HPDE6-E6E7 (cell line): ENCODE measurements at regions not wholly inside any gene's neighbourhood (a gene's known extent, or its start where the extent isn't known, plus 50 kb on each side); places are given as distances from the start of the nearest gene placed in this dataset.

Source experiments
- DNase-seq: peaks from one replicate; pipeline ENCODE4 v3.0.0; 2011; ENCODE audit warnings: missing footprints; ENCODE audit errors: extremely low spot score

DNA sequence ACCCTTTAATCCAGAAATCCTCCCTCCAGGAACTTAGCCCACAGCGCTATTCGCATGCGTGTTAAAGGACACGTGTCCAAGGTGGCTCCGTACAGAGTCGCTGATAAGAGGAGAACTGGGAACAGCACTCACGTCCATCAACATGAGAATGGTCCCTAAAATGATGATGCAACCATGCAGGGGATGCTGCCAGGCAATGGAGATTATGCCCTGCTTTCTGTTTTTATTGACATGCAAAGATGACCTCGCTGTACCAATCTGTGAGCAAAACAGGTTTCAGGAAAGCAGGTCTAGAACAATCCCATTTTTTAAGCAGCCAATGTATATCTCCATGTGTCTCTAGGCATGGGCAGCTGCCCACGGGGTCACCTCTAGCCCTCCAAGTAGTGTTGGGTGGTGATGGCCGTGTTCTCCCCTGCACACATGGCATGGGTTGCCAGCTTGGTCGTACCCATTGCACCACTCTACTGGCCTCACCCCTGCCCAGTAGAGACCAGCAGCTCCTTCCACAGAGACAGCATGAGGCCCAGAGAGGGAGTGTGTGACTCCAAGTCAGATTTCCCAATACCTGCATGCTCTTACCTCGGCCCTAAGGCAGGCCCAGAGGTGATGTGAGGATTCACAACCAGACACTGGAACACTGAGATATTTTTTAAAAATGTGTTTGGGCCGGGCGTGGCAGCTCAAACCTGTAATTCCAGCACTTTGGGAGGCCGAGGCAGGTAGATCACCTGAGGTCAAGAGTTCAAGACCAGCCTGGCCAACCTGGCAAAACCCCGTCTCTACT, 68.3 kb upstream of the LINC01488 start:
- DNase-seq: no peak

DNA sequence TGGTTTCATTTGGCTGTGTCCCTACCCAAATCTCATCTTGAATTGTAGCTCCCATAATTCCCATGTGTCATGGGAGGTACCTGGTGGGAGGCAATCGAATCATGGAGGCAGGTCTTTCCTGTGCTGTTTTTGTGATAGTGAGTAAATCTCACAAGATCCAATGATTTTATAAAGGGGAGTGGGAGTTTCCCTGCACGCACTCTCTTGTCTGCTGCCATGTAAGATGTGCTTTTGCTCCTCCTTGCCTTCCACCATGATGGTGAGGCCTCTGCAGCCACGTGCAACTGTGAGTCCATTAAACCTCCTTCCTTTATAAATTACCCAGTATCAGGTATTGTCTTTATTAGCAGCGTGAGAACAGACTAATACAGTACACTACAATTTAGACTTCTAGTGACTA, 67.5 kb upstream of the LINC01488 start:
- DNase-seq: no peak

GRCh38 chr11:69414773-69415187, 66.7 kb upstream of the LINC01488 start:
- DNase-seq: no peak

GRCh38 chr11:69415411-69416142, 65.9 kb upstream of the LINC01488 start:
- DNase-seq: no peak

DNA sequence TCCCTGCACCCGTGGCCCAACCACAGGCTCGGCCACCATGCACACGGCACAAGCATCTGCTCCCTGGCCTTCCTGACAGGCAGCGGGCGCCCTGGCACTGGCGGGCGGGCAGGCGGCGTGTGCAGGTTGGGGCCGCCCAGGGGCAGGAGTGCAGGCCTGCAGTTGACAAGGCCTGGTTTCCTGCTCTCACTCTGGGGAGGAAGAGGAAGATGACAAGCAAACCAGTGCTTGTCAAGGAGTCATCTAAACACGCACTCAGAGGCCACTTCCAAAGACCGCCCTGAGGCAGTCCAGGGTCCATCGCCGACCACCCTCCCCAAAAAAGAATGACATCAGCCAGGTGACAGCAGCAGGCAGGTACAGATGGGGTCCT, 65.3 kb upstream of the LINC01488 start:
- no peak for DNase-seq

DNA sequence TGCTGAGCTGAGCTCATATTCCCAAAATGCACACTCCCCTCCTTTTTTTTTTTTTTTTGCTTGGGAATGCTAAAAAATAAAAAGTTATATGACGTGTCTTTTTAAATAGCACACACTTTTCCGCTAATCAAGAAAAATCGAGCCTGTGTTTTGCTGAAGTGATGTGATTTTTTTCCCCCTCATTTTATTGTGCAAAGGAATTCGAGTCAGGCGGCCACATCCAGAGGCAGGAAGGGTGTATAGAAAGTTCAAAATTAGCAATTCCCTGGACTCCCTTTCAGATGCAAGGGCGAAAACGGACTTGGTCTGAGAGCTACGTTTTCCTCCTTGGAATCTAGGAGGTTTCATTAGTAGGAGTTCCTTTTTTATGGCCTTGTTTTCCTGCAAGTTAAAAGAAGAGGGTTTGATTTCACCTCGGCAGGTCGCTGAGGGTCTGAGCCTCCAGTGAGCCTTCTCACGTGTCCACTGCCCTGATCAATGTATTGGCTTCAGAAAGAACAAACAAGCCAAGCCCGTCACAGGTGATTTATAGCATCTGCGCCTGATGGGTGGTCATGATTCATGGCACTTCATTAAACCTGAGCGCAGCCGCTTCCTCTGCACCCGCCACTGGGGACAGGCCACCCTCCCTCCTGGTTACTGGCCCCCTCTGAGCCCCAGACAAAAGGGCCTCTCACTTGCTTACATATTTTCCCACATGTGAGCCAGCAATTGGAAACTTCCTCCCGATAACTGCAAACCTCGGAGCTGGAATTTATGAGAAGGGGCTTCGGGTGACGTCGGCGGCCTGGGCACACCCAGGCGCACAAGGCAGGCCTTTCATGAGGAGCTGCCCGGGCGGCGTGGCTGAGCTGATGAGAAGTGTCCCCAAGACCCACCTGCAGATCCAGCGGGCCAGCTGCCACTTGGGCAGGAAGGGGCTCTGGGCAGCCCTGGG, 64.4 kb upstream of the LINC01488 start:
- no peak for DNase-seq

DNA sequence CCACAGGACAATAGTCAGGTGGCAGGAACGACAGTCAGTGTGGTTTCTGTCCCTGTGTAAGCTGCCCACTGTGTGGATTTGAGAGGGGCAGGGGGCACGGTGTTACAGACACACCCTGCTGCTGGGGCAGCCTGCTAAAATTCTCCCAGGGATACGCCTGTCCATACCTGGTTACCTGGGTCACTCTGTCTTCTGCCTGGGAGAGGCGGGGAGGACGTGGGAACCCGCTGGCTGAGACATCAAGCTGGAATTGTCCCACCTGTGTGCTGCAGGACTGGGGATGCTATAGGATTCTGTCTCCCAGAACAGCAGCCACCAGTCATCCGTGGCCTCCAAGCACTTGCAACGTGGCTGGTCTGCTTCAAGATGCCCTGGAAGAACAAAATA, 63.8 kb upstream of the LINC01488 start:
- DNase-seq: no peak

DNA sequence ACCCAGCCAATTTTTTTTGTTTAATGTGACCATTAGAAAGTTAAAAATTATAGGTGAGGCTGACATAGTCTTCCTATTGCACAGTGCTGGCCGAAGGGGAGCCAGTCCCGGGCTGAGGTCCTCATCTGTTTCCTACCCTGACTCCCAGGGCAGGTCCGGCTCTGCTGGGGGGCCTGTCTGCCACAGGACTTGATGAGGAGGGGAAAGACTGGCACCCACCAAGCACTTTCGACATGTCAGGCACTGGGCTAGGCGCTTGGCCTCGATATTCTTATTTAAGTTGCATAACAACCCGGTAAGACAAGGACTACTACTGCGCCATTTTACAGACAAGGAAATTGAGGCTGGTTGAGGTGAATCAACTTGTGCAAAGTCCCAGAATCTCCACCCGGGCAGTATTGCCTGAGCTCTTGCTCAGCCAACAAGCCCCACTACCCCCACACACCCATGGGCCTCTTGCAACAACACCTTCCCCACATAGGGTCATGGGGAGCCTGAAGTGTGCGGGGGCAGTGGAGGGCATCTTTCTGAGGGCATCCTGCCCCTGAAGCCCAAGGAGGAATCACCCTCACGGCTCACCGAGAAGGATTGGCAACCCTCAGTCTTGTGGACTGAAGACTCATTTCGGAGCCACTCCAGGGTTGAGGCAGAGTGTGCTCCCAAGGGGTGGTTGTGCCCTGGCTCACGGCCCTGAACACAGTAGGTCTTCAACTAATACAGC, 62.7 kb upstream of the LINC01488 start:
- no peak for DNase-seq

DNA sequence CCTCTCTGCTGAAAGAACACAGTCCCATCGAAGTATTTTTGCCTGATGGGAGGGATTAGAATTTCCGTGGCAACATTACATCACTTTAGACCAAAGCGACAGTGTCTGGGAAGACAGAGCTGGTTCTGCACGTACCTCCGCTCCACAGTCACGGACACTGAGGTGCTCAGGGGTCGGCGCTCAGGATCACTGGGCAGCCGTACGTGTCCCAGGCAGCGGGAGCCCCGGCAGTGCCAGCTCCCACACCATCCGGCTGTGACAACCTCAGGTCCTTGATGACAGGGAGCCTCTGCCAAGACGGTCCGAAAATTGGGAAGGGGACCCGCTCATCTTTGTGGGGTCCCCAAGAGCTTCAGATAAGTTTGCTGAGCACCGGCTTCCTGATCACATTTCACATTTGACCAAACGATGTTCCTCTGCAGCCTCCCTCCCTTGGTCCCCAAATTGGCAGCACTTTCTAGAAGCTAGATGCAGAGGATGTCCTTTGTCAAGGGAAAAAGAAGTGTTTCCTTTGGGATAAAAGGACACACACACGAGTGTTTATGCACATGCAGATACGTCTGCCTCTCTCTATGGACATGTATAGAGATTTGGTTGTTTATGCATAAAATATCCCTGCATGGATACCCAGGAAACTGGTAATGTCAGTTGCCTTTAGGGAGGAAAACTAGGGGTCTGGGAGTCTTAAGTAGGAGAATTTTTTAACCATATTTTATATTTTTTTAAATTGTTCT, 61.6 kb upstream of the LINC01488 start:
- DNase-seq: no peak

- no peak for DNase-seq
These were observed 58.8 kb upstream of the LINC01488 start for GRCh38 chr11:69422645-69423044.

GRCh38 chr11:69423181-69423580, 58.3 kb upstream of the LINC01488 start:
- no peak for DNase-seq

- no peak for DNase-seq
These were observed 57.7 kb upstream of the LINC01488 start for GRCh38 chr11:69423611-69424385.

GRCh38 chr11:69424748-69425147, 56.7 kb upstream of the LINC01488 start:
- no peak for DNase-seq

DNA sequence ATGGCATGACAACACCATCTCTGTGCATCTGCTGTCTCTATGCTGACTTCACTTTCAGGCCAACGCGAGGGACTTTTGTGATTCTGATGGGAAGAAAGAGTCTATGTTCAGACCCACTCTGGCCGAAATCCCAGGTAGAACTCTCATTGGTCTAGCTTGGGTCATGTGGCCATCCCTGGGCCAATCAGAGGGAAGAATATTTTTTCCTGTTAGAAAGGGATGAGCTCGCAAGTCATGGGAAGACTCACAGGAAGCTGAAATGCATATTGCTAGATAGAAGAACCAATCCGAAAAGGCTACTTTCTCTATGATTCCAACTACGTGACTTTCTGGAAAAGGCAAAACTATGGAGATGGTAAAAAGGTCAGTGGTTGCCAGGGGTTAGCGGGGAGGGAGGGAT, 56.0 kb upstream of the LINC01488 start:
- DNase-seq: no peak

GRCh38 chr11:69425895-69426544, 55.4 kb upstream of the LINC01488 start:
- no peak for DNase-seq

GRCh38 chr11:69427337-69427736, 54.1 kb upstream of the LINC01488 start:
- no peak for DNase-seq

DNA sequence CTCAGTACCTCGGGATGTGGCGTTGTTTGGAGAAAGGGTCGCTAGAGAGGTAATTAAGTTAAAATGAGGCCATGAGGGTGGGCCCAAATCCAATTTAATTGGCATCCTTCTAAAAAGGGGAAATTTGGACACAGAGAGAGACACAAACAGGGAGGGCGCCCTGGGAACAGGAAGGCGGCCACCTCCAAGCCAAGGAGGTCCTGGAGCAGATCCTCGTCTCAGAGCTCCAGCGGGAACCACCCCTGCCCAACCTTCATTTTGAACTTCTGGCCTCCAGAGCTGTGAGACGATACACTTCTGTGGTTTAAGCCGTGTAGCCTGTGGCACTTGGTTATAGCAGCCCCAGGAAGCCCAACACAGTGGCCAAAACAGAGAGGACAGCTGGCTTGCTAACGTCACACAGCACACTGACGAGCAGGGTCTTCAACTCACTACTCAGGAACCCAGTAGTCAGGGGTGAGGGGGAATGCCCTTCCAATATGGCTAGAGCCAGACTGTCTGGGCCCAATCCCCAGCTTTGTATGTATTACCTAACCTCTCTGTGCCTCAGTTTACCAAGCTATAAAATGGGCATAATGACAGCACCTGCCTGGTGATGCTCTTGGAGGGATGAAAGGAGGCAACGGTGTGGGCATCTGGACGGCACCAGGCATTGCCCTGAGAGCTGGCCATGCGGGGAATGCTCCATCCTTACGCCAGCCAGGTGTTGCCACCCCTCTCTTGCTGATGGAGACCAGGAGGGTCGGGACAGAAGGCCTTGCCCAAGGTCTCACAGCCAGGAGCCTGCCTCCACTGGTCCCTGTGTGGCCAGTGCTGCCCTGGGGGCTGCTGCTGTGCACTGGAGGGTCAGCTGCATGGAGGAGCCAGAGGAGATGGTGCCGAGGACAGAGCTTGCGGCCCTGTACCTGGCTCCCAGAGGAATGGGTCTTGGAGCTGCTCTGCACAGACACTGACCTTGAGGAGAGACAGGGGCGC, 53.3 kb upstream of the LINC01488 start:
- no peak for DNase-seq

DNA sequence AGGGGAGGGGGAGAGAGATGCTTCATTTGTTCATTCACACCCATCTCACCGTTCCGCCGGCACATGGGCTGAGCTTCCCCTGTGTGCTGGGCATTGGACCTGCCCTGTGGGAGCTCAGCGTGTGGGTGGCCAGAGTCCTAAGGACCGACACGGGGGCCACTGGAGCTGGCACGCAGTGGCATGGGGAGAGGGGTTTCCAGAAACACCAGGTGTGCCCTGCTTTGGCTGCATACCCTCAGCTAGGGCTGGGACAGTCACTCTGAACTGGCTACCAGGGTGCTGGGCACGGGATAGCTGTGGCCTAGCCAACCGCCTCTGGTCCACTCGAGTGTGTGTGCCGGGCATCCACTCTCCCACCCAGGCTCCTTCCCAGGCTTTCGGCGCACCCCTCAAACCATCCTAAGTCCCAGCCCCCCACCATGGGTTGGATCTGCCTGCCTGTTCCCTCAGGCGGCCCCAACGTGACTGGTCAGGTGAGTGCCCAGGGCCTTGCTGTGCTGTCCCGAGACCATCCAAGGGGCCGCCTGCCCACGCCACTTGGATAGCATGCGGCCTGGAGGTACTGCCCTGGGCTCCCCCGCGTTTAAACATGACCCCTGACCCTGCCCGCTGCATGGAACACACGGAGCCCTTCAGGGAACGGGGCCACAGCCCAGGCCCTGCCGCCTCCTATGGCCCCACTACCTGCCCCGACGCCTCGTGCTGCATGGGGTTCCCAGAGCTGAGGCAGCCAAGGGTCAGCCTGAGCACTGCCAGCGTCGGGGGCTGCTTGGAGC, 51.6 kb upstream of the LINC01488 start:
- DNase-seq: no peak
